Middle frontal gyrus (tissue), 1 donor: ENCODE measurements at regions not wholly inside any gene's neighbourhood (a gene's known extent, or its start where the extent isn't known, plus 50 kb on each side); places are given as distances from the start of the nearest gene placed in this dataset.
"Not testable (repeated sequence)": the region's sequence is repeated elsewhere in the genome, so short reads cannot be mapped to it uniquely, and the experiment has no call there.

Source experiments
- DNase-seq: peaks from one replicate; pipeline ENCODE4 v3.0.0-alpha.2; 2015; ENCODE audit warnings: low spot score; ENCODE audit errors: extremely low spot score

DNA sequence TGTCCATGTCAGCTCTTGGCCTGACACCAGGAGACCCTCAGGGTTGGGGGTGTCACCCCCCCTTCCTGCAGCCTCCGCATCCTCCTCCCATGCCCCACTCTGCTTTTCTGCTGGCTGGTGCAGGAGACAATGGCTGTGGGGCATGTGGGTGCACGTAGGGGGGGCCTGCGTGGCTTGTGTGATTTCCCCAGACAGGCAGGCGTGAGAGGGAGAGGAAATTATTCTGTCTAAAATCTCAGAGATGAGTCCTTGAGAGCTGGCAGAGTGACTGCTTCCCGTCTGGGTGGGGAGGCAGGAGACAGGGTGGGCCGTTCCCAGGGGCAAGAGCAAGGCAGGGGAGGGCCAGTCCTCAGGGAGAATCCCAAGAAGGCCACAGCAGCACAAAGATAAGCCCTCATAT, 173.2 kb downstream of the TRIM43 start:
- DNase-seq = not testable (repeated sequence)

DNA sequence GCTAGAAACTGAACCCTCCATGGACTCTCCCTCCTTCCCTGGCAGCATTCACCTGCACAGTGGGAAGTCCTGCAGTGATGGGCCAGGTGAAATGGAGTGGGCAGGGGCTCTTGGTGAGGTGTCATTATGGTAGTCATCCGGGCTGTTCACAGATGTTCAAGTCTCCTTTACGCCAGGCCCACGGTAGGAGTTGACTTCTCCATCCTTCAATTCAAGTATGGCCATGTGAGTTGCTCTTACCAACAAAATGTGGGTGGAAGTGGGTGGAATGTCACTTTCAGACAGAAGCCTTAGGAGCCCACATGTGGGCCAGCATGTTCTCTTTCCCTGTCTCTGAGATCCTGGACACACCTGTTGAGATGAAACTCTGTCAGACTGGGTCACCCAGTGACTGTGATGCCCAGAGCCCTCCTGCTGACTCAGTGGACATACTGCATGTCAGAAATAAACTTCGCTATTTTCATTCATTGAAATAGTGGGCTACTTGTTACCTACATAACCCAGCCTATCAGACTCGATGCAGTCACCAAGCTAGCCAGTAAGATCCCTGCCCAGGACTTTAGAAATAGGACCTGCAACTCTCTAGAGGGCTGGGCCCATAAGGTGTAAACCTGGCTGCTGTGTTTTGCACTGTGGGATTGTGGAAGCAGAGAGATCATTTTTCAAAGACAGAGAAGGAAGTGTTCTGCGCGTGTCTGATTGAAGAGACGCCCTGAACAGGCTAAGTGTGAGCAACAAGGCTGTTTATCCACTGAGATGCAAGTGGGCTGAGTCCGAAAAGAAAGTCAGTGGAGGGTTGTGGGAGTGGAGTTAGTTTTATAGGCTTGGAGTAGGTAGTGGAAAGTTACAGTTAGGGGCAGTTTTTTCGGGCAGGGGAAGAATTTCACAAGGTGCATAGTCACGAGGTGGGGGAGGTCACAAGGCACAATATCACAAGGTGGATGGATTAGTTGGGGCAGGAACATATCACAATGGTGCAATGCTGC, 174.4 kb downstream of the TRIM43 start:
- not testable (repeated sequence) for DNase-seq

DNA sequence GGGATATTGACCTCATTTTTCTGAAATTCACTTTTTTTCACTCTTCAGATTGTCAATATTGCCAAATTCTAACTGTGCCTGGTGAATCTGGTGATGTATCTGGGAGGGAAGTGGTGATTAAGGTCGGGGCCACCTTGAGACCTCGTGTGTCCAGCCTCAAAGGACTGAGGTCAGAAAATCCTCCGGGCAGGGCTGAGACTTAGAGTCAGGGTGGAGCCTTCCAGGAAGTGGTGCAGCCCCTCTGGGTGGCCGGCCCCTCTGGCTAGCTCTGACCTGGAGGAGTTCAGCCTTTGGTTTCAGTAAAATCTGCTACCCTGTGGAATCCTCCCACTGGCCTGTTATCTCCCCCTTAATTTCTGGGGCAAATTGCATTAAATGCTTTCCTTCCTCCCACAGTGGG, 175.7 kb downstream of the TRIM43 start:
- DNase-seq = not testable (repeated sequence)

DNA sequence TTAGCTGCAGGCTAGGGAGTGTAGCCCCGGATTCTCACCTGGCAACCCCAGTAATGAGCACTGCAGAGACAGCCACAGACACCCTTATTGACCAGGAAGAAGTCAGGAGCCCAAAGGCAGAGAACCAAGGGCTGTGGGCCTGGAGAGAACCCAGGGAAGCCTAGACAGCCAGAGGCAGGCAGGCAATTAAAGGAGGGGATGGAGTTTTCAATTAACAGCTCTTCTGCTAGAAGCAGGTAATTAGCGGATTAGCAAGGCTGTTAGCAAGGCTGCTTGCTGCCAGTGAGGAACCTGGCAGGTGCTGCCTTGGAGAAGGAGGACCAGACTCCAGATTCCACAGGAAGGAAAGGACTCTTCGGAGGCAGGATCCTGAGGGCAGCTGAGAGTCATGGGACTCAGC, 176.1 kb downstream of the TRIM43 start:
- not testable (repeated sequence) for DNase-seq

DNA sequence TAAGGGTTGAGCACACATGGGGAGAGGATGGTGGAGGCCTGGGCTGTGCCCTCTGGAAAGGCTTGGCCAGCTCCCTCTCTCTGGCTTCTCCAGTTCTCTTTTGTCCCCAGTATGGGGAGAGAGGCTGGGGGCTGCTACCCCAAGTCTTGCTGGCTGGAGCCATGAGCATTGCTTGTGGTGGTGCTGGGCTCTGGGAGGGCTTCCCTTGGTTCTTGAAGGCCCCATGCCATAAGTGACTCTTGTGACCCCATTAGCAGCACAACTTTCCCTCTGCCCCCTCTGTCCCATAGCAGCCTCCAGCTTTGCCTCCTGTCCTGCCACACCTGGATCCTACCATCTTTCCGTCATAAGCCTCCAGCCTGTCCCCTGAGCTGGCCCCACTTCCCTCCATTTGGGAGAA, 177.5 kb downstream of the TRIM43 start:
- not testable (repeated sequence) for DNase-seq

DNA sequence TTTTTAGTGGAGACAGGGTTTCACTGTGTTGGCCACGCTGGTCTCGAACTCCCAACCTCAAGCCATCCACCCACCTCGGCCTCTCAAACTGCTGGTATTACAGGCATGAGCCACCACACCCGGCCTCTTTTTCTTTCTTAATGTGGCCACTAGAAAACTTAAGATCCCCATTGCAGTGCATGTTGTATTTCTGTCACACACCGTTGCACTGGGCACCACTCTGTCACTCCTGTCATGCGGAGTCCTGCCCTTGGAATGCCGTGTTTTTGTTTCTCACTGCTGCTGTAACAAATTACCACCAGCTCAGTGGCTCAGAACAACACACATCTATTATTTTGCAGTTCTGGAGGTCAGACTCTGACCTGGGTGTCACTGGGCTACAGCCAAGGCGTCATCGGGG, 178.9 kb downstream of the TRIM43 start:
- DNase-seq = not testable (repeated sequence)

DNA sequence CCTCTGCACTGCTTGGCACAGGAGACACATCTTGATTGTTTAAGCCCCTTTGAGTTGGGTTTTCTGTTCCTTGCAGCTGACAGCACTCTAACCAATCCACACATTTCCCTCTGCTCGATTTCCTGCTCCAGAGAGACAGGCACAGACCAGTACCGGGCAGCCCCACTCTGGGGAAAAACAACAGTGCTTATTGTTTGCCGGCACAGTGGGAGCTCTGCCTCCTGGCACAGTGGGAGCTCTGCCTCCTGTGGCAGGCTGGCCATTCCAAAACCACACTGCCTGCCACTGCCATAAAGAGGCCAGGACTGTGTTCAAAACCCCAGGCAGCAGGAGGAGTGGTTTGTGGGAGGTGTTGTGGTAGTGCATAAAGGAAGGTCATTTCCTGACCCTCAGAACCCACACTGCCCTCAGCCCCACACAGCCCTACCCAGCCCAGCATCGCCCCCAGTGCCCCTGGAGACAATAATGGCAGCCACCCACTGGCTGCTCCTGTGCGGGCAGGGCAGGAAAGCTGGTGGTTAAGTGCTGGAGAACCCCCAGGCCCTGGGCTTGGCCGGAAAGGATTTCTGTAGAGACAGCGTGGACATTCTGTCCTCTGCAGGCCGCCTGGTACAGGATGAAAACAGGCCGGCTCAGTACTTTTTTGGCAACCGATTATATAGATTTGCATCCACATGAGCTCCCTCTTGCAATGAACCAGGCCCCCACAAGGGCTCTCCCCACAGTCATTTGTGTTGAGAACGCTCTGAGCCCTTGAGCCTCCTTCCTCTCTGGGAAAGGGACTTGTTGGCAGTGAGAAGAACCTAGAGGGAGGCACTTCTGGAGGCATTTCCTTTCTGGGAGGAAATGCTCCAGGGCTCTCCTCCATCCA, 182.8 kb downstream of the TRIM43 start:
- DNase-seq = not testable (repeated sequence)

DNA sequence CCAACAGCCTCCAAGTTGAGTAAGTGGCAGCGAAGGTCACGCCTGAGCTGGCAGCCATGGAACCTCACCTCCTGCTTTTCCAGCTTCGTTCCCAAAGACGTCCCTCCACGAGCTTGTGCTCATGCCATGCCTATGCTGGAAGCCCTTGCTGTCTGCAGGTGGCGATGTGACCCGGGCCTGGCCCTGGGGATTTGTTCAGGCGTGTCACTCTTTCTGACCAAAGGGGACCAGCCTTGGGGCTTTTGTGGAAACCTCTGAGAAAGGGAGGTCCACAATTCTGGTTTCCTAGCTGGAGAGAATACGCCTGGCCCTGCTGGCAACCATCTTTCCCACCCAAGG, 183.4 kb downstream of the TRIM43 start:
- not testable (repeated sequence) for DNase-seq
